A549 (cell line): ENCODE measurements at regions not wholly inside any gene's neighbourhood (a gene's known extent, or its start where the extent isn't known, plus 50 kb on each side); places are given as distances from the start of the nearest gene placed in this dataset.
"Not testable (repeated sequence)": the region's sequence is repeated elsewhere in the genome, so short reads cannot be mapped to it uniquely, and the experiment has no call there.

ENCODE experiments used
- ATAC-seq, 2 experiments: fragments of 200-7000 bp in 1 of 2; fragments of >200 bp in 1 of 2; cut with Nextera tagmentation in 1 of 2; cut with Tn5 transposase in 1 of 2; 3 replicates each; pipeline versions ENCODE4 v1.8.0 to v1.9.1; 2018 to 2020; ENCODE audit warnings: mild to moderate bottlenecking in 1 of 2, moderate library complexity in 1 of 2
- CTCF ChIA-PET: fragments of 300-600 bp; sonication (Branson Sonifier 250); formaldehyde crosslinking; extraction: SDS; loops from one replicate; lab custom pipeline; 2021; ENCODE audit warnings: antibody characterized with exemption, inconsistent platforms; lab: Yijun Ruan, JAX
- POLR2A ChIA-PET: fragments of 350-600 bp; formaldehyde crosslinking; extraction: SDS; loops from one replicate; lab custom pipeline; 2021; ENCODE audit warnings: antibody characterized with exemption, inconsistent platforms; lab: Yijun Ruan, JAX
- DNase-seq, 2 experiments: peaks; one replicate each; pipeline versions ENCODE4 v3.0.0 to v3.0.0-alpha.2; 2011 to 2016; ENCODE audit warnings: low read depth in 1 of 2, low spot score in 1 of 2
- FAIRE-seq: peaks from 2 replicates; lab custom pipeline; 2011; peaks lifted over from hg19 to GRCh38; lab: Jason Lieb, UNC
- H3K27ac ChIP-seq, 2 experiments: fragments of >200 bp; sonication (Bioruptor Twin); formaldehyde crosslinking; 3 replicates each; pipeline ENCODE4 v1.5.1; 2016 to 2017
- H3K4me1 ChIP-seq: fragments of >200 bp; sonication (Bioruptor Twin); formaldehyde crosslinking; 3 replicates; pipeline ENCODE4 v1.6.1; 2016
- H3K4me2 ChIP-seq: fragments of >200 bp; sonication (Bioruptor Twin); formaldehyde crosslinking; 3 replicates; pipeline ENCODE4 v1.6.1; 2016
- H3K4me3 ChIP-seq: fragments of >200 bp; sonication (Bioruptor Twin); formaldehyde crosslinking; 3 replicates; pipeline ENCODE4 v1.5.1; 2016
- H3K9me3 ChIP-seq: fragments of >200 bp; sonication (Bioruptor Twin); formaldehyde crosslinking; 3 replicates; pipeline ENCODE4 v1.6.1; 2016
- CBX2 ChIP-seq: fragments of 200-600 bp; sonication (generic); IDR thresholded peaks from 2 replicates; pipeline ENCODE4 v1.6.1; 2016; ENCODE audit warnings: low read depth, mild to moderate bottlenecking, borderline replicate concordance
- CHD2 ChIP-seq: fragments of 150-350 bp; IDR thresholded peaks from 2 replicates; pipeline ENCODE4 v1.6.1; 2014; ENCODE audit warnings: low read length; ENCODE audit not compliant: partially characterized antibody
- CHD4 ChIP-seq: fragments of 200-600 bp; sonication (generic); IDR thresholded peaks from 2 replicates; pipeline ENCODE4 v1.6.1; 2016; ENCODE audit warnings: antibody characterized with exemption, mild to moderate bottlenecking, borderline replicate concordance
- EHF ChIP-seq: fragments of 250-450 bp; sonication (Bioruptor Pico); IDR thresholded peaks from 2 replicates; pipeline ENCODE4 v1.5.0; 2020; ENCODE audit warnings: mild to moderate bottlenecking
- FOSB ChIP-seq: fragments of 250-450 bp; sonication (Bioruptor Pico); IDR thresholded peaks from 2 replicates; pipeline ENCODE4 v1.5.0; 2020; ENCODE audit warnings: mild to moderate bottlenecking, moderate library complexity
- FOXS1 ChIP-seq: fragments of 250-450 bp; sonication (Bioruptor Pico); IDR thresholded peaks from 2 replicates; pipeline ENCODE4 v1.5.0; 2020; ENCODE audit warnings: mild to moderate bottlenecking, moderate library complexity
- GATA3 ChIP-seq: IDR thresholded peaks from 2 replicates; pipeline ENCODE4 v1.6.1; 2012; ENCODE audit warnings: borderline replicate concordance
- HDAC2 ChIP-seq: fragments of 200-600 bp; sonication (generic); IDR thresholded peaks from 2 replicates; pipeline ENCODE4 v1.6.1; 2016
- HOXA7 ChIP-seq: fragments of 250-450 bp; sonication (Bioruptor Pico); IDR thresholded peaks from 2 replicates; pipeline ENCODE4 v1.5.0; 2020; ENCODE audit warnings: mild to moderate bottlenecking, moderate library complexity
- HOXB5 ChIP-seq: fragments of 250-450 bp; sonication (Bioruptor Pico); IDR thresholded peaks from 2 replicates; pipeline ENCODE4 v1.5.0; 2020; ENCODE audit warnings: mild to moderate bottlenecking, moderate library complexity
- JUNB ChIP-seq: fragments of >200 bp; sonication (Bioruptor Twin); formaldehyde crosslinking; IDR thresholded peaks from 2 replicates; pipeline ENCODE4 v1.6.1; 2016
- NR3C1 ChIP-seq: fragments of >200 bp; sonication (Bioruptor Twin); formaldehyde crosslinking; IDR thresholded peaks from 3 replicates; pipeline ENCODE4 v1.6.1; 2017
- POLR2AphosphoS2 ChIP-seq: conservative IDR thresholded peaks from 2 replicates; pipeline ENCODE4 v1.6.1; 2012; ENCODE audit warnings: low read length, improper control_type of control experiment, inconsistent platforms
- RCOR1 ChIP-seq: fragments of 150-350 bp; IDR thresholded peaks from 2 replicates; pipeline ENCODE4 v1.6.1; 2014; ENCODE audit warnings: antibody characterized with exemption, low read length, low read depth
- RFX5 ChIP-seq: fragments of 450-650 bp; IDR thresholded peaks from 2 replicates; pipeline ENCODE4 v1.7.1; 2014; ENCODE audit warnings: antibody characterized with exemption, mild to moderate bottlenecking, moderate library complexity
- SREBF2 ChIP-seq: fragments of 450-650 bp; IDR thresholded peaks from 2 replicates; pipeline ENCODE4 v1.6.1; 2014; ENCODE audit warnings: mild to moderate bottlenecking, moderate library complexity
- USF2 ChIP-seq: fragments of 450-650 bp; IDR thresholded peaks from 2 replicates; pipeline ENCODE4 v1.6.1; 2014; ENCODE audit warnings: antibody characterized with exemption
- ZSCAN20 ChIP-seq: fragments of 250-450 bp; sonication (Bioruptor Pico); IDR thresholded peaks from 2 replicates; pipeline ENCODE4 v1.8.0; 2022; ENCODE audit warnings: mild to moderate bottlenecking, moderate library complexity
- WGBS: methylation state at CpG from one replicate; pipeline ENCODE4 v1.1.6; 2017; ENCODE audit errors: missing lambda C conversion rate; 5-methylcytosine and 5-hydroxymethylcytosine counted together
- TF ChIP-seq, protein P1 (sequence below): fragments of 200-600 bp; sonication (generic); IDR thresholded peaks from 2 replicates; pipeline ENCODE4 v1.6.1; 2016; ENCODE audit warnings: antibody characterized with exemption, mild to moderate bottlenecking, moderate library complexity
- TF ChIP-seq, protein P2 (sequence below): fragments of >200 bp; sonication (Bioruptor Twin); formaldehyde crosslinking; IDR thresholded peaks from 2 replicates; pipeline ENCODE4 v1.6.1; 2016

DNA sequence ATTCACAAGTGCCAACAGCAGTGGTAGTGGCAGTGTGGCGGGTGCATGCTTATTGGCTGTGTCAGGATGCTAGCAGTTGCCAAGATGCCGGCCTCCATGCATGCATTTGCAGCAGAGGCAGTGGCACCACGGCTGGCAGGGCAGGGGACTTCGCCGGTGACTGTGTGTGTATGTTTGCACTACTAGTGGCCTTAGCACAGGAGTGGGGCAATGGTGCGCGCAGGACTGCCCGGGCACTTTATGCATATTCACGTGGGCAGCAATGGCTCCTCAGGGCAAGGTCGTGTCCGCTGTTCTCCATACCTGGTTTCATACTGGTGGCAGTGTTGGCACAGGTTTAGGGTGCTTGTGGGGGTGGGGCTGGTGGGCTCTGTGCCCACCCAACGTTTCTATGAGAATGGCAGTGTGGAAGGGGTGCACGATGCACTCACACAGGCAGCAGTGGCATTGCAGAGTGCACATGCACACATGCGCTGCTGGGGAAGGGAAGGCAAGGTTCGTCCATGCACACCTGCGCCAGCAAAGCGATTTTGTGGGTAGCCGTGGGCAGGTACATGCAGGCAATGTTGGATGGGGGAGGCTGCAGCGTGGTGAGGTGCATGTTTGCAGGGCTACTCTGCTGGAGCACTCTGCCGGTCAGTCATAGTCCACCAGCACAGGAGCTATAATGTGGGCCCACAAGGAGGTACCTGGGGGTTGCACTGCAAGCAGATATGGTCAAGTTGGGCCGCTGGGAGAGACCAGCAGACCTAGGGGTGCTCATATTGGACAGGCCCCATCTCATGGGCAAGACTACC, 338.9 kb upstream of the TECRL start:
- POLR2A ChIA-PET = no interaction called here
- ATAC-seq = no peak

DNA sequence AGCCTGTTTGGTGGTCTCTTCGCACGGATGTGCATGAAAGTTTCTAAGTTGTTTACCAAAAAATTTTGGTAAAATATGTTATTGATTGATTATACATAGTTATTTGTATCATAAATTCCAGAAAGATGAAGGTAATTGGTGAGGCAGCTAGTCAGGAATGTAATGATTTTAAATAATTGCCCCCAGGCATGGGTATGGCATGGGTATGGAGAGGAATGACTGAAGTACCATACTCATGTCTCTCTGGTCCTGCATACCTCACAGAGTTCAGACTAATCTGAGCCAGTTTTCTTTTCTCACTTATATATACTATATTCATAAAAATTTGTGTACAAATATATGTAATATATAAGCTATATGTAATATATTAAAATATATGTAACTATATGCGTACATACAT, 329.0 kb upstream of the TECRL start:
- no peak for ATAC-seq

More for the DNA sequence above, 338.9 kb upstream of the TECRL start:
- no peak overlapping the region for H3K4me3 ChIP-seq
- WGBS = 32% methylated on average over 5 of the region's 21 CpGs
- FAIRE-seq = no peak
- no peak for TF ChIP-seq FOXS1 (CRISPR knock-in tag)
- no peak for TF ChIP-seq GATA3
- no peak for TF ChIP-seq RFX5
- TF ChIP-seq CBX2 = no peak
- no peak for TF ChIP-seq EHF (CRISPR knock-in tag)
- TF ChIP-seq JUNB = no peak
- TF ChIP-seq POLR2AphosphoS2 = no peak
- TF ChIP-seq HOXA7 (CRISPR knock-in tag) = no peak
- no peak for TF ChIP-seq SREBF2
- TF ChIP-seq, protein P1, sequence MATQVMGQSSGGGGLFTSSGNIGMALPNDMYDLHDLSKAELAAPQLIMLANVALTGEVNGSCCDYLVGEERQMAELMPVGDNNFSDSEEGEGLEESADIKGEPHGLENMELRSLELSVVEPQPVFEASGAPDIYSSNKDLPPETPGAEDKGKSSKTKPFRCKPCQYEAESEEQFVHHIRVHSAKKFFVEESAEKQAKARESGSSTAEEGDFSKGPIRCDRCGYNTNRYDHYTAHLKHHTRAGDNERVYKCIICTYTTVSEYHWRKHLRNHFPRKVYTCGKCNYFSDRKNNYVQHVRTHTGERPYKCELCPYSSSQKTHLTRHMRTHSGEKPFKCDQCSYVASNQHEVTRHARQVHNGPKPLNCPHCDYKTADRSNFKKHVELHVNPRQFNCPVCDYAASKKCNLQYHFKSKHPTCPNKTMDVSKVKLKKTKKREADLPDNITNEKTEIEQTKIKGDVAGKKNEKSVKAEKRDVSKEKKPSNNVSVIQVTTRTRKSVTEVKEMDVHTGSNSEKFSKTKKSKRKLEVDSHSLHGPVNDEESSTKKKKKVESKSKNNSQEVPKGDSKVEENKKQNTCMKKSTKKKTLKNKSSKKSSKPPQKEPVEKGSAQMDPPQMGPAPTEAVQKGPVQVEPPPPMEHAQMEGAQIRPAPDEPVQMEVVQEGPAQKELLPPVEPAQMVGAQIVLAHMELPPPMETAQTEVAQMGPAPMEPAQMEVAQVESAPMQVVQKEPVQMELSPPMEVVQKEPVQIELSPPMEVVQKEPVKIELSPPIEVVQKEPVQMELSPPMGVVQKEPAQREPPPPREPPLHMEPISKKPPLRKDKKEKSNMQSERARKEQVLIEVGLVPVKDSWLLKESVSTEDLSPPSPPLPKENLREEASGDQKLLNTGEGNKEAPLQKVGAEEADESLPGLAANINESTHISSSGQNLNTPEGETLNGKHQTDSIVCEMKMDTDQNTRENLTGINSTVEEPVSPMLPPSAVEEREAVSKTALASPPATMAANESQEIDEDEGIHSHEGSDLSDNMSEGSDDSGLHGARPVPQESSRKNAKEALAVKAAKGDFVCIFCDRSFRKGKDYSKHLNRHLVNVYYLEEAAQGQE = no peak
- TF ChIP-seq HOXB5 (CRISPR knock-in tag) = no peak
- no peak for TF ChIP-seq CHD2
- no peak for TF ChIP-seq HDAC2
- TF ChIP-seq FOSB = no peak
- TF ChIP-seq CHD4 = no peak
- TF ChIP-seq, protein P2, sequence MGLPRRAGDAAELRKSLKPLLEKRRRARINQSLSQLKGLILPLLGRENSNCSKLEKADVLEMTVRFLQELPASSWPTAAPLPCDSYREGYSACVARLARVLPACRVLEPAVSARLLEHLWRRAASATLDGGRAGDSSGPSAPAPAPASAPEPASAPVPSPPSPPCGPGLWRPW = no peak
- TF ChIP-seq RCOR1 = no peak
- TF ChIP-seq USF2 = no peak
- TF ChIP-seq NR3C1 = no peak
- no peak for TF ChIP-seq ZSCAN20 (CRISPR knock-in tag)
- H3K4me1 ChIP-seq = no peaks in the 10 kb centered on the region
- no peak for DNase-seq
- no peak overlapping the region for H3K27ac ChIP-seq
- CTCF ChIA-PET = no interaction called here
- H3K4me2 ChIP-seq = no peak overlapping the region
- H3K9me3 ChIP-seq = no peaks in the 10 kb centered on the region

GRCh38 chr4:64737854-64738138, 328.5 kb upstream of the TECRL start:
- H3K4me3 ChIP-seq, H3K27ac ChIP-seq, POLR2A ChIA-PET, ATAC-seq, H3K9me3 ChIP-seq, H3K4me2 ChIP-seq, DNase-seq, CTCF ChIA-PET, H3K4me1 ChIP-seq, FAIRE-seq: not testable (repeated sequence)
- WGBS = 15% methylated on average over 2 of the region's 2 CpGs

More for the DNA sequence above, 329.0 kb upstream of the TECRL start:
- no peak for TF ChIP-seq HOXB5 (CRISPR knock-in tag)
- DNase-seq (no peak), FAIRE-seq (no peak)
- POLR2A ChIA-PET = no interaction called here
- CTCF ChIA-PET = no interaction called here
- Histone ChIP-seq H3K4me2 (no peak overlapping the region), H3K27ac (no peak overlapping the region), H3K4me1 (no peaks in the 10 kb centered on the region), H3K4me3 (no peak overlapping the region), H3K9me3 (no peaks in the 10 kb centered on the region)
- WGBS = 80% methylated on average over 3 of the region's 3 CpGs
